ENCODE measurements at regions not wholly inside any gene's neighbourhood (a gene's known extent, or its start where the extent isn't known, plus 50 kb on each side); places are given as distances from the start of the nearest gene placed in this dataset.

DNA sequence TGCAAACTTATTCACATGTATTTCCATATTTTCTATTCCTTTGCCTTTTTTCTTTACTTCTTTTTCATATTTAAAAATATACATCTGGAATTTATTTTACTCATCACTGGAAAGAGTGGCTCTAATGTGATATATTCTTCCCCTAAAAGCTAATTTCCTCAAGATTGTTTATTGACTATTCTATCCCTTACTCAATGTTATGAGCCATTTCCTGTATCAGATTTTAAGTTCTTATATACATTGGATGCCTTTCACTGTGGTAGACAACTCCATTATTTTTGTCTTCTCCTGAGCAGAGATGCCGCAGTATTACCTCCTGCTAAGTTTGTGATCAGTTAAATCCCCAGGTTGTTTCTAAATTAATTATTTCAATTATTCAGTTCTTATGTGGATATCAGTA lies 418.4 kb upstream of the JAG1 start:
- TF ChIP-seq, protein P1, sequence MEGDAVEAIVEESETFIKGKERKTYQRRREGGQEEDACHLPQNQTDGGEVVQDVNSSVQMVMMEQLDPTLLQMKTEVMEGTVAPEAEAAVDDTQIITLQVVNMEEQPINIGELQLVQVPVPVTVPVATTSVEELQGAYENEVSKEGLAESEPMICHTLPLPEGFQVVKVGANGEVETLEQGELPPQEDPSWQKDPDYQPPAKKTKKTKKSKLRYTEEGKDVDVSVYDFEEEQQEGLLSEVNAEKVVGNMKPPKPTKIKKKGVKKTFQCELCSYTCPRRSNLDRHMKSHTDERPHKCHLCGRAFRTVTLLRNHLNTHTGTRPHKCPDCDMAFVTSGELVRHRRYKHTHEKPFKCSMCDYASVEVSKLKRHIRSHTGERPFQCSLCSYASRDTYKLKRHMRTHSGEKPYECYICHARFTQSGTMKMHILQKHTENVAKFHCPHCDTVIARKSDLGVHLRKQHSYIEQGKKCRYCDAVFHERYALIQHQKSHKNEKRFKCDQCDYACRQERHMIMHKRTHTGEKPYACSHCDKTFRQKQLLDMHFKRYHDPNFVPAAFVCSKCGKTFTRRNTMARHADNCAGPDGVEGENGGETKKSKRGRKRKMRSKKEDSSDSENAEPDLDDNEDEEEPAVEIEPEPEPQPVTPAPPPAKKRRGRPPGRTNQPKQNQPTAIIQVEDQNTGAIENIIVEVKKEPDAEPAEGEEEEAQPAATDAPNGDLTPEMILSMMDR (IDR thresholded peaks at IDR 0.05; ENCODE audit: low read depth, low read length, missing control alignments): no peak
- Histone ChIP-seq H3K27me3 (replicated peaks) (no peaks in the 10 kb centered on the region), H3K36me3 (replicated peaks) (no peaks in the 10 kb centered on the region), H3K4me3 (ENCODE audit: low read depth, low read length) (no peak overlapping the region), H3K27ac (no peak overlapping the region)
- in situ Hi-C loops (cut with HindIII; ENCODE audit: low pct_ligation_motif_present, low sequenced_read_pairs): no loop called here
- no peak for DNase-seq

DNA sequence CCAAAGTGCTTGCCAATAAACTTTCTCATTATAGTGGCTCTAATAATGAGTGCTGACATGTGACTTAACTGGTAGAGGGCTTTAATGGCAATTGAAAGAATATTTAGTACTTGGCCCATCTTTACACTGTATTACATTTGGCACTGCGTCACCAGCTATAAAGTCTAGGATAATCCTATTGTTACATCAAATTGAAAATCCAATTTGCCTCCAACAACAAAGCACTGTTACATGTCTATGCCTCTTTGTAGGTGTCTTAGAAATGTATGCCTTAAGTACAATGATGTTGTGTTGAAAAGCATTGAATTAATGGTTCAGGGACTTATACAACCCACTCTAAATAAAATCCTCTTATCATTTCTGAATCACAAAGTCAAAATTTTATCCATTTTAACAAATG lies 420.4 kb upstream of the JAG1 start:
- Histone ChIP-seq H3K36me3 (replicated peaks) (no peaks in the 10 kb centered on the region), H3K4me3 (ENCODE audit: low read depth, low read length) (no peak overlapping the region), H3K27ac (no peak overlapping the region), H3K27me3 (replicated peaks) (no peaks in the 10 kb centered on the region)
- in situ Hi-C loops (cut with HindIII; ENCODE audit: low pct_ligation_motif_present, low sequenced_read_pairs): no loop called here
- DNase-seq: no peak
- TF ChIP-seq, protein P1 (IDR thresholded peaks at IDR 0.05; ENCODE audit: low read depth, low read length, missing control alignments): no peak

DNA sequence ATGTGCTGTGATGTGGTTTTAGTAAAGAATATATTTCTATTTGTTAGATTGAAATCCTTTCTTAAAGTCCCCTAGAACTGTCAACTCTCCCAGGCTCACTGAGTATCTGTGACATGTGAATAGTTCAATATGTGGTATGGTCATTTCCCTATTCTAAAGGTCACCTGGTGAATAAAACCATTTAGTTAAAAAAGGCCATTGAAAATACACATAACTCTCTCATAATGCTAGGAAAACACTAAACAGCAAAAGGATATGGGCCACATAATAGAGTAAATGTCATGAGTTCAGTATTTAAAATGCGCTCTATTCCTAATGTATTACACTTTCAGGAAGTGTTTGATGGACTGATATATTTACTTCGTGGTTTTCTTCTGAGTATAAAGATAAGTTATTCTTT lies 420.9 kb upstream of the JAG1 start:
- Histone ChIP-seq H3K4me3 (ENCODE audit: low read depth, low read length) (no peak overlapping the region), H3K36me3 (replicated peaks) (no peaks in the 10 kb centered on the region), H3K27me3 (replicated peaks) (no peaks in the 10 kb centered on the region), H3K27ac (no peak overlapping the region)
- TF ChIP-seq, protein P1 (IDR thresholded peaks at IDR 0.05; ENCODE audit: low read depth, low read length, missing control alignments): no peak
- in situ Hi-C loops (cut with HindIII; ENCODE audit: low pct_ligation_motif_present, low sequenced_read_pairs): no loop called here
- DNase-seq: no peak

DNA sequence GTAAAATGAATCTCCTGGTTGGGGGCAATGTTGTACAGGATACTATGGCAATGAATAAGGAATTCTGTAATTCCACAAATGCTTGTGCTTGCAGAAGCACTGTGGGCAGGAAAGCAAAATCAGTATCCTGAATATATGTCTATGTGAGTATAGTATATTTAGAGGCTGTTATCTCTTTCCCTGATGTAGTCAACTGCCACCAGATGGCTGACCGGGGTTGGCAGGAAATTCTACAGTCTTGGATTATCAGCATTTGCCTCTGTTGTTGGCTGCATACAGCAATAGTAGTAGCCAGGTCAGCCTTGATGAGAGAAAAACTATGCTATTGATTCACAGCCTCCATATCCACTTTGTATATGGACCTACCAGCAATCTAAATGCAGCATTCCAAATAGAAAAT lies 425.1 kb upstream of the JAG1 start:
- Histone ChIP-seq H3K27ac (no peak overlapping the region), H3K4me3 (ENCODE audit: low read depth, low read length) (no peak overlapping the region), H3K27me3 (replicated peaks) (no peaks in the 10 kb centered on the region), H3K36me3 (replicated peaks) (no peaks in the 10 kb centered on the region)
- DNase-seq: no peak
- in situ Hi-C loops (cut with HindIII; ENCODE audit: low pct_ligation_motif_present, low sequenced_read_pairs): no loop called here
- TF ChIP-seq, protein P1 (IDR thresholded peaks at IDR 0.05; ENCODE audit: low read depth, low read length, missing control alignments): peak; percentile 49

DNA sequence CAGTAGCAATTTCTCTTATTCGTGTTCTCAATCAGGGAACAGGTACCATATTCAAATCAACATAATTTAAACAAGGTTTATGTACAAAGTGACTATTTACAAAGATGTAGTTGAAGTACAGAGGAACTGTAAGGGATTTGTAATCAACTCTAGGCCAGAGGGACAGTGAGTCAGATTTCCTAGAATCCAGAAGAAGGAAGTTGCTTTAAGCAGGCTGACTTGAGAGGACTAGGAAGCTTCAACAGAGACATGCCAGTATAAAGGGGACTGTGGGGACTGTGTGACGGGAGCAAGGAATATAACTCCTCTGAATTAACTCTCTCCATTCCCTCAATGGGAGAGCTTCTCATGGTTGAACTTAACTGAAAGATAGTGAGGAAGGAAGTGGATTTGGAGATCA lies 427.4 kb upstream of the JAG1 start:
- DNase-seq: no peak
- in situ Hi-C loops (cut with HindIII; ENCODE audit: low pct_ligation_motif_present, low sequenced_read_pairs): no loop called here
- Histone ChIP-seq H3K27ac (no peak overlapping the region), H3K27me3 (replicated peaks) (no peaks in the 10 kb centered on the region), H3K36me3 (replicated peaks) (no peaks in the 10 kb centered on the region), H3K4me3 (ENCODE audit: low read depth, low read length) (no peak overlapping the region)
- TF ChIP-seq, protein P1 (IDR thresholded peaks at IDR 0.05; ENCODE audit: low read depth, low read length, missing control alignments): no peak

DNA sequence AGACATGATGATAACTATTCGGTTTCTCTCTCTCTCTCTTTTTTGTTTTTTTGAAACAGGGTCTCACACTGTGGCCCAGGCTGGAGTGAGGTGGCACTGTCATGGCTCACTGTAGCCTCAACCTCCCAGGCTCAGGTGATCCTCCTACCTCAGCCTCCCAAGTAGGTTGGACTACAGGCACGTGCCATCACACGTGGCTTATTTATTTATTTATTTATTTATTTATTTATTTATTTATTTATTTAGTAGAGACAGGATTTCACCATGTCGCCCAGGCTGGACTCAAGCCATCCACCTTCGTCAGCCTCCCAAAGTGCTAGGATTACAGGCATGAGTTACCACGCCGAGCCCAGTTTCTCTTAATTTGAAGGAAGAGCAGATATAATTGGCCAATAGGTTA lies 427.9 kb upstream of the JAG1 start:
- H3K27me3 ChIP-seq (replicated peaks): no peaks in the 10 kb centered on the region
- in situ Hi-C loops (cut with HindIII; ENCODE audit: low pct_ligation_motif_present, low sequenced_read_pairs): no loop called here
- DNase-seq: no peak
- H3K4me3 ChIP-seq (ENCODE audit: low read depth, low read length): no peak overlapping the region
- H3K27ac ChIP-seq: no peak overlapping the region
- TF ChIP-seq, protein P1 (IDR thresholded peaks at IDR 0.05; ENCODE audit: low read depth, low read length, missing control alignments): no peak
- no peaks in the 10 kb centered on the region for H3K36me3 ChIP-seq (replicated peaks)
